SIG-M5 treated with dmso at 0.1 percent for 504 hours (cell line): ENCODE measurements at regions not wholly inside any gene's neighbourhood (a gene's known extent, or its start where the extent isn't known, plus 50 kb on each side); places are given as distances from the start of the nearest gene placed in this dataset.

Experiments
- DNase-seq: peaks from one replicate; lab custom pipeline; 2025; ENCODE audit not compliant: unreplicated experiment; lab: John Stamatoyannopoulos, UW

GRCh38 chr10:63707254-63707910 is 186.2 kb downstream of the REEP3 start:
- peak; percentile 93 for DNase-seq

GRCh38 chr10:63708421-63708820 is 187.2 kb downstream of the REEP3 start:
- no peak for DNase-seq

GRCh38 chr10:63710703-63711102 is 189.5 kb downstream of the REEP3 start:
- no peak for DNase-seq

- no peak for DNase-seq
Observed at GRCh38 chr10:63711361-63711760, 190.2 kb downstream of the REEP3 start.

- DNase-seq, result peak; percentile 40
Observed at GRCh38 chr10:63711867-63712716, 190.9 kb downstream of the REEP3 start.

- DNase-seq, result no peak
Observed at GRCh38 chr10:63712717-63713115, 191.5 kb downstream of the REEP3 start.

- DNase-seq, result no peak
Observed at GRCh38 chr10:63713191-63714144, 192.3 kb downstream of the REEP3 start.

GRCh38 chr10:63716016-63716580 is 194.9 kb downstream of the REEP3 start:
- no peak for DNase-seq

- DNase-seq, result no peak
Observed at GRCh38 chr10:63717027-63717715, 196.0 kb downstream of the REEP3 start.

- no peak for DNase-seq
Observed at GRCh38 chr10:63718006-63718405, 196.8 kb downstream of the REEP3 start.

GRCh38 chr10:63718421-63718820 is 197.2 kb downstream of the REEP3 start:
- no peak for DNase-seq

GRCh38 chr10:63719226-63719856 is 198.1 kb downstream of the REEP3 start:
- no peak for DNase-seq

- DNase-seq, result peak; percentile 62
Observed at GRCh38 chr10:63720072-63720537, 198.9 kb downstream of the REEP3 start.

GRCh38 chr10:63720676-63721075 is 199.5 kb downstream of the REEP3 start:
- no peak for DNase-seq

- no peak for DNase-seq
Observed at GRCh38 chr10:63722537-63722936, 201.3 kb downstream of the REEP3 start.

GRCh38 chr10:63723320-63723719 is 202.1 kb downstream of the REEP3 start:
- DNase-seq, result no peak

GRCh38 chr10:63723741-63724140 is 202.5 kb downstream of the REEP3 start:
- DNase-seq, result no peak

GRCh38 chr10:63724922-63725321 is 203.7 kb downstream of the REEP3 start:
- no peak for DNase-seq

GRCh38 chr10:63726867-63727266 is 205.7 kb downstream of the REEP3 start:
- no peak for DNase-seq

GRCh38 chr10:63727636-63728035 is 206.4 kb downstream of the REEP3 start:
- DNase-seq, result no peak
